ENCODE measurements at regions not wholly inside any gene's neighbourhood (a gene's known extent, or its start where the extent isn't known, plus 50 kb on each side); places are given as distances from the start of the nearest gene placed in this dataset.

DNA sequence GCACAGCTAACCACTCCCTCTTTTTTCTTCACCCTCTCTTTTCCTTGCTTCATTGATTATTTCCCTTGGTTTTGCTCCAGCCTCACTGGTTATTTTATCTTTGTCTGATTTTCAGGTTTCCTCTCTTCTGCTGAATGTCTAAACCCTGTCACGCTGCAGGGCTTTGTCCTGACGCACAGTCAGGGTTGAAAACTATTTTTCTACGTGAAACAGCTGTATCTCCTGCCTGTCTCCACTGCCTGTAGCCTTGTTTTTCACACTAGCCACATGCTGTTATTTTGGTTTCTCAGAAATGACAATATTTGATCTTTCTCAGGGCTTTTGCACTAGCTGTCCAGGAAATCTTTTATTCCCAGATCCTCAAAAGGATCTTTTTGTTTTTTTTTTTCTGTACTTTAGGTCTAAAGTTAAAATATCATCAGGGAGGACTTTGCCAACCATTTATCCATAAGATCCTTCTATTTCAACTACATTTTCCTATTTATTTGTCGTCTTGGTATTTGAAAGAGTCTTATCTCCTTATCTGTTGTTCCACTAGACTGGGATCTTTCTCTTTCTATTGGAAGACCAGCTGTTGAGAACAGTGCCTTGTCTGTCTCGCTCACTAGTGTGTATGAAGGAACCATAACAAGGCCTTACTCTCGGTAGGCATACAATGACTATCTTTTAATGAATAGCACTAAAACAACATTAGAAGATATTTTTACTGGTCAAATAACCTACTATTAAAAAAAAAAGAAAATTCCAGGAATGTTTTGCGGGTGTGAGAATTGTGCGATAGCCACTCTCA is 164.3 kb downstream of the PDHA2 start:
- TF ChIP-seq, protein P1, sequence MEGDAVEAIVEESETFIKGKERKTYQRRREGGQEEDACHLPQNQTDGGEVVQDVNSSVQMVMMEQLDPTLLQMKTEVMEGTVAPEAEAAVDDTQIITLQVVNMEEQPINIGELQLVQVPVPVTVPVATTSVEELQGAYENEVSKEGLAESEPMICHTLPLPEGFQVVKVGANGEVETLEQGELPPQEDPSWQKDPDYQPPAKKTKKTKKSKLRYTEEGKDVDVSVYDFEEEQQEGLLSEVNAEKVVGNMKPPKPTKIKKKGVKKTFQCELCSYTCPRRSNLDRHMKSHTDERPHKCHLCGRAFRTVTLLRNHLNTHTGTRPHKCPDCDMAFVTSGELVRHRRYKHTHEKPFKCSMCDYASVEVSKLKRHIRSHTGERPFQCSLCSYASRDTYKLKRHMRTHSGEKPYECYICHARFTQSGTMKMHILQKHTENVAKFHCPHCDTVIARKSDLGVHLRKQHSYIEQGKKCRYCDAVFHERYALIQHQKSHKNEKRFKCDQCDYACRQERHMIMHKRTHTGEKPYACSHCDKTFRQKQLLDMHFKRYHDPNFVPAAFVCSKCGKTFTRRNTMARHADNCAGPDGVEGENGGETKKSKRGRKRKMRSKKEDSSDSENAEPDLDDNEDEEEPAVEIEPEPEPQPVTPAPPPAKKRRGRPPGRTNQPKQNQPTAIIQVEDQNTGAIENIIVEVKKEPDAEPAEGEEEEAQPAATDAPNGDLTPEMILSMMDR (IDR thresholded peaks at IDR 0.05) = no peak
- no peak for TF ChIP-seq POLR2AphosphoS5 (IDR thresholded peaks at IDR 0.05; ENCODE audit: low read depth, low read length)

Measured in Panc1 (cell line).